GM13977 (cell line): ENCODE measurements at regions not wholly inside any gene's neighbourhood (a gene's known extent, or its start where the extent isn't known, plus 50 kb on each side); places are given as distances from the start of the nearest gene placed in this dataset.

Experiments
- DNase-seq: peaks from one replicate; pipeline ENCODE4 v3.0.0; 2012; ENCODE audit warnings: low spot score
- in situ Hi-C: fragments of 300-500 bp; cut with MboI; formaldehyde crosslinking; loops from one replicate; pipeline ENCODE4 v1.12.0; 2022; ENCODE audit warnings: low sequenced_read_pairs, low pct_unique_long_range_greater_than_20kb, mixed read lengths, inconsistent platforms; ENCODE audit not compliant: unreplicated experiment
- TF ChIP-seq, protein P1 (sequence below): IDR thresholded peaks from 2 replicates; pipeline ENCODE4 v1.5.1; 2012; ENCODE audit warnings: mild to moderate bottlenecking, control low read depth; ENCODE audit not compliant: insufficient read depth; ENCODE audit errors: extremely low read depth, missing control alignments

GRCh38 chr1:235027862-235028250, 100.8 kb downstream of the TOMM20 start:
- in situ Hi-C loops = no loop called here
- TF ChIP-seq, protein P1, sequence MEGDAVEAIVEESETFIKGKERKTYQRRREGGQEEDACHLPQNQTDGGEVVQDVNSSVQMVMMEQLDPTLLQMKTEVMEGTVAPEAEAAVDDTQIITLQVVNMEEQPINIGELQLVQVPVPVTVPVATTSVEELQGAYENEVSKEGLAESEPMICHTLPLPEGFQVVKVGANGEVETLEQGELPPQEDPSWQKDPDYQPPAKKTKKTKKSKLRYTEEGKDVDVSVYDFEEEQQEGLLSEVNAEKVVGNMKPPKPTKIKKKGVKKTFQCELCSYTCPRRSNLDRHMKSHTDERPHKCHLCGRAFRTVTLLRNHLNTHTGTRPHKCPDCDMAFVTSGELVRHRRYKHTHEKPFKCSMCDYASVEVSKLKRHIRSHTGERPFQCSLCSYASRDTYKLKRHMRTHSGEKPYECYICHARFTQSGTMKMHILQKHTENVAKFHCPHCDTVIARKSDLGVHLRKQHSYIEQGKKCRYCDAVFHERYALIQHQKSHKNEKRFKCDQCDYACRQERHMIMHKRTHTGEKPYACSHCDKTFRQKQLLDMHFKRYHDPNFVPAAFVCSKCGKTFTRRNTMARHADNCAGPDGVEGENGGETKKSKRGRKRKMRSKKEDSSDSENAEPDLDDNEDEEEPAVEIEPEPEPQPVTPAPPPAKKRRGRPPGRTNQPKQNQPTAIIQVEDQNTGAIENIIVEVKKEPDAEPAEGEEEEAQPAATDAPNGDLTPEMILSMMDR = no peak
- no peak for DNase-seq

- in situ Hi-C loops = no loop called here
- DNase-seq = no peak
- TF ChIP-seq, protein P1 = no peak
These were observed 101.4 kb downstream of the TOMM20 start for GRCh38 chr1:235027076-235027861.

GRCh38 chr1:235025422-235025984, 103.1 kb downstream of the TOMM20 start:
- DNase-seq = no peak
- TF ChIP-seq, protein P1 = no peak
- in situ Hi-C loops = no loop called here

GRCh38 chr1:235024711-235025421, 103.8 kb downstream of the TOMM20 start:
- in situ Hi-C loops = no loop called here
- DNase-seq = no peak
- TF ChIP-seq, protein P1 = no peak

DNA sequence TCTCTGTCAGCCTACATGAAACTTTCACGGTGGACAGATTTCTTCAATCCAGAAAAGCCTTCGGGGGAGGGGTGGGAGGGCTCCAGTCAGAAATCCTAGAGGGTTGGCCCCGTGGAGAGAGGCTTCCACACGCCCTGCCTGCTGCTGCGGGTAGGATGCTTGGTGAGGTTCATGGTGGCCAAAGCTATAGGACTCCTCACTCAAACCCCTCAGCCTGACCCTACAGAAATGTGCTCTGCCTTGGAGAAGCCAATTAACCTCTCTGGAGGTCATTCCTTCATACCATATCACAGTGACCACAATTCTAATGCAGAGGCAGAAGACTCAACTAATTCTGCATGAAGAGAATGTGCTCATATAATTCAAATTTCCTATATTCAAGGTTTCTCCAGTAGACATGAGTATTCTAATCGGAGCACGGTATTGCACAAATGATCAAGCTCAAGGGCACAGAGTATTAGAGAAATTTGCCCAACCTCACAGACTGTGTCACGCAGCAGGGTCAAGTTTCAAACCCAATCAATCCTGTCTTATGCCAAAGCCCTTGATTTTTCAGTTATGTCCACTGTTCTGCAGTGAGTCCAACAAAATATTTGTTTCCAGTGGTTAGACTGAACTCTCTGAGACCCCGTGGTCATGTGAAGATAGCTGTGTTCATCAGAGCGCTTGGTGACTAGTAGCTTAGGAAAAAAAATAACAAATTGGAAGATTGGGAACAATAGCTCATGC, 104.8 kb downstream of the TOMM20 start:
- in situ Hi-C loops = no loop called here
- no peak for DNase-seq
- TF ChIP-seq, protein P1 = no peak

DNA sequence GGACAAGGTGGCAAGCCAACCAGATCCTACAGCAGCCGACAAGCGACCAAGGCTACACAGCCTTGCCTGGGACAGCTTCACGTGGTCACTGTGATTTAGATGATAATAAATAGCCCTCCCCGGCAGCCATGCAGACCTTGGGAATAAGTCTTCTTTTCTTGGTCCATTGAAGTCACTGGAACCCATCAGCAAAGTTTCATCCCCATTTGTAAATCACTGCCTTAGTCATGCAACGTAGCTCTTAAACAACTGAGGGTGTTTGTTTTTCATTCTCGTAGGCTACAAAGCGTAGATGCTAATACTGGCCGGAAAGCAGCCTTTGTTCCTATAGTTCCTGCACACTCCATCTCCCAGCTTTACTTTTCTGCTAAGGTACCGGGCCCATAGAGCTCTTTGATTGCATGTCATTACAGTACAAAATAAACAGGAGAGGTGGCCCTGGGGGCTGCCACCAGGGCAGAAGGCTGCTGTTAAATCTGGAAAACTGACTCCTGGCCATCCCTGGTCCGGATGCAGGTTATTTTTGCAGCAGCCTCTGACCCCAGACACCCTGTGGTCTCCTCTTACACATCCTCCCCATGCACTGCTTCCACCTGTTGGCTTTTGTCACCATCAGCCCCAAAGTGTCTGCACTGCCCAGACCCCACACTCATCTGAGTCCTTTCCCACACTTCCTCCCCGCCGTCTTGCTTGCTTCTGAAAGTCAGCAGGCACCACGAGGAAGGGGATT, 105.5 kb downstream of the TOMM20 start:
- peak; percentile 42 for DNase-seq
- in situ Hi-C loops = no loop called here
- TF ChIP-seq, protein P1 = no peak
